GM10248 (cell line): ENCODE measurements at regions not wholly inside any gene's neighbourhood (a gene's known extent, or its start where the extent isn't known, plus 50 kb on each side); places are given as distances from the start of the nearest gene placed in this dataset.

Experiments used
- CTCF ChIA-PET: fragments of 300-600 bp; sonication (Branson Sonifier 250); formaldehyde crosslinking; extraction: SDS; loops from one replicate; lab custom pipeline; 2021; ENCODE audit warnings: antibody characterized with exemption; lab: Yijun Ruan, JAX
- POLR2A ChIA-PET: fragments of 350-650 bp; sonication (Branson Sonifier 250); formaldehyde crosslinking; extraction: SDS; loops from one replicate; lab custom pipeline; 2020; ENCODE audit warnings: antibody characterized with exemption; lab: Yijun Ruan, JAX
- DNase-seq: peaks from one replicate; pipeline ENCODE4 v3.0.0; 2012; ENCODE audit errors: extremely low spot score
- CTCF ChIP-seq: IDR thresholded peaks from 2 replicates; pipeline ENCODE4 v1.5.1; 2012; ENCODE audit warnings: mild to moderate bottlenecking, low read depth; ENCODE audit errors: extremely low read depth, missing control alignments, control extremely low read depth

GRCh38 chr12:75954749-75955148 lies 76.8 kb downstream of the PHLDA1 start:
- no peak for TF ChIP-seq CTCF
- CTCF ChIA-PET: no interaction called here
- POLR2A ChIA-PET: no interaction called here
- no peak for DNase-seq

DNA sequence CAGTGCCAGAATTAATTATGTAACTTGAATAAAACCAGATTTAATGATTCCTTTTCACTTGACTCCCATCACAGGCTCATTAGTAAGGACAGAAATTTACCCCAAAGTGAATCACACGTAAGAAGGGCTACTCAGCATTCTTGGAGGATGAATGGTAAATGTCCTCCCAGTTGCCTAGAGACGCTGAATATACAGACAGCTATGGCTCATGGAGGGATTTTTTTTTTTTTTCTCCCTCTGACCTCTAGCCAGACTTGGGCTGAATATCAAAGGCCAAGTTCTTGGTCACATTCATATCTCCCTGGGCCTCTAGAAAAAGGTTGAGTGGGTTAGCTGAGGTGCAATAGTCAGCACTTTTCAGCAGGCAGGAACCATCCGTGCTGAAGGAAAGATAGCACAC lies 77.5 kb downstream of the PHLDA1 start:
- ChIA-PET CTCF (interaction anchor here (1.3 kb wide), 1 partner anchor 21 kb away, joined by 3 read pairs; no protein-coding TSS in a partner anchor), POLR2A (no interaction called here)
- no peak for TF ChIP-seq CTCF
- no peak for DNase-seq

DNA sequence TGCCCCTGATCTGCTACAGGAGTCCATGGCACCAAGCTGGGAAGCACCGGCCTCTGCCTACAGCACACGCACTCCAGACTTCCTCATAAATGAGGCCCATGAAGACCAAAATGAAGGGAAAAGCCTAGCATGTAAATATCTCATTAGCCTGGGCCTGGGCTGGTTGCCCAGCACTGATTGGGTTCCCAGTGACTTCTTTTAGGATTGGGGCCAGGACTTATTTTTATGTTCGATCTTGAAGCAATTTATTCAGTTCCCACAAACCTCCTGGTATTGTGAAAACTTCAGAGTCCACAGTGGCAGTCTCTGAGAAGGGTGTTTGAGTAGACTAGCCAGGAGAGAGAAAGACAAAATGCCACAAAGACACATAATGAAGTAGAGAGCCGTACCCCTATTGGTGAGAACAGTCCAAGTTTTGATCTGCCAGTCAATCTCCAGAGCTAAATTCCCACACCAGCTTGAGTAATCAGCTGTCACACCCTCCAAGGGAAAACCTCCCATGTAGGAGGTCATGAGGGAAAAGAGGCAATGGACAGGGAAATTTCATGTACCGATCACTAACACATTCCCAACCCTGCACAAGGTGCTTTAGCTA lies 78.2 kb downstream of the PHLDA1 start:
- POLR2A ChIA-PET: no interaction called here
- TF ChIP-seq CTCF: no peak
- CTCF ChIA-PET: interaction anchor here (1.3 kb wide), 1 partner anchor 22 kb away, joined by 3 read pairs; no protein-coding TSS in a partner anchor
- no peak for DNase-seq

- no peak for TF ChIP-seq CTCF
- no peak for DNase-seq
- CTCF ChIA-PET: interaction anchor here (0.9 kb wide), 1 partner anchor 69 kb away, joined by 3 read pairs; no protein-coding TSS in a partner anchor
- POLR2A ChIA-PET: no interaction called here
These were observed 79.9 kb downstream of the PHLDA1 start for GRCh38 chr12:75951399-75952278.

DNA sequence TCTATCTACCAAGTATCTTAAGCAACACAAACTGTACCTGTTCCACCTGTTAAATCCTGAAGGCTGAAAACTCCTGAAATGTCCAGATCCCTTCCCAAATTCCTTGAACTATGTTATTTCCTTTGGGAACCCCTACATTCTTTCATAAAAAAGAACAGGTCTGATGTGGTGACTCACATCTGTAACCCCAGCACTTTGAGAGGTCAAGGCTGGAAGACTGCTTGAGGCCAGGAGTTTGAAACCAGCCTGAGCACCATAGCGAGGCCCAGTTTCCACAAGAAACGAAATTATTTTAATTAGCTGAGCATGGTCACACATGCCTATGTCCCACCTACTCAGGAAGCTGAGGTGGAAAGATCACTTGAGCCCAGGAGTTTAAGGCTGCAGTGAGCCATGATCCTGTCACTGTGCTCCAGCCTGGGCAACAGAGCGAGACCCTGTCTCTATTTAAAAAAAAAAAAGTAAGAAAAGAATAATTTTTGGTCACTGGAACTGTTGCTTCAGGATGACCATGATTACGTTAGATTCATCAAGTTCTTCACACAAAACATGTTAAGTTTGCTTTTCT lies 84.3 kb downstream of the PHLDA1 start:
- ChIA-PET POLR2A (no interaction called here), CTCF (interaction anchor here (2.7 kb wide), 1 partner anchor 14 kb away, joined by 13 read pairs; no protein-coding TSS in a partner anchor)
- no peak for DNase-seq
- no peak for TF ChIP-seq CTCF

DNA sequence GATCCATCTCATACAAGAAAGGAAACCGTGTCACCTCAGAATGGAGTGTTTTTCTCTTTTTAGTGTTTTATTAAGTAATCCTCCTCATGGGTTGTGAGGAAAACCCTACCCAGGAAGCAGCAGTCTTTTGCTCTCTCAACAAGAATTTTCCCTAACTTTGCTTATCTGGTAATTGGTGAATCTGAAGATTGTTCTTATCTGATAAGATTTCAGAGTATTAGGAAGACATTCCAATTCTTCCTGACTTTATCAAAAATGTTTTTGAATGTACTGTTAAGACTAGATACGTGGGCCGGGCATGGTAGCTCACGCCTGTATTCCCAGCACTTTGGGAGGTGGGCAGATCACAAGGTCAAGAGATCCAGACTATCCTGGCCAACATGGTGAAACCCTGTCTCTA lies 86.0 kb downstream of the PHLDA1 start:
- ChIA-PET POLR2A (interaction anchor here (0.9 kb wide), 1 partner anchor 9 kb away, joined by 3 read pairs; no protein-coding TSS in a partner anchor), CTCF (no interaction called here)
- no peak for TF ChIP-seq CTCF
- no peak for DNase-seq
